HCEC 1CT (cell line): ENCODE measurements at regions not wholly inside any gene's neighbourhood (a gene's known extent, or its start where the extent isn't known, plus 50 kb on each side); places are given as distances from the start of the nearest gene placed in this dataset.
"Not testable (repeated sequence)": the region's sequence is repeated elsewhere in the genome, so short reads cannot be mapped to it uniquely, and the experiment has no call there.

Experiments used
- DNase-seq: peaks from one replicate; pipeline ENCODE4 v3.0.0-alpha.2; 2017

- DNase-seq: peak; percentile 14
Observed at GRCh38 chr9:100714372-100715099, 136.7 kb downstream of the CAVIN4 start.

GRCh38 chr9:100715100-100715380, 137.2 kb downstream of the CAVIN4 start:
- no peak for DNase-seq

- DNase-seq: no peak
Observed at GRCh38 chr9:100718717-100719116, 140.8 kb downstream of the CAVIN4 start.

- no peak for DNase-seq
Observed at GRCh38 chr9:100720922-100721321, 143.0 kb downstream of the CAVIN4 start.

GRCh38 chr9:100724886-100725285, 147.0 kb downstream of the CAVIN4 start:
- no peak for DNase-seq

- DNase-seq: no peak
Observed at GRCh38 chr9:100725371-100725770, 147.5 kb downstream of the CAVIN4 start.

GRCh38 chr9:100729336-100729895, 151.5 kb downstream of the CAVIN4 start:
- DNase-seq: no peak

GRCh38 chr9:100730086-100730485, 152.2 kb downstream of the CAVIN4 start:
- no peak for DNase-seq

GRCh38 chr9:100731038-100731556, 153.2 kb downstream of the CAVIN4 start:
- no peak for DNase-seq

- DNase-seq: no peak
Observed at GRCh38 chr9:100731557-100731956, 153.7 kb downstream of the CAVIN4 start.

- no peak for DNase-seq
Observed at GRCh38 chr9:100739208-100739607, 161.3 kb downstream of the CAVIN4 start.

GRCh38 chr9:100739666-100740065, 161.8 kb downstream of the CAVIN4 start:
- no peak for DNase-seq

GRCh38 chr9:100748930-100749329, 171.1 kb downstream of the CAVIN4 start:
- DNase-seq: not testable (repeated sequence)

GRCh38 chr9:100756217-100756616, 178.3 kb downstream of the CAVIN4 start:
- DNase-seq: no peak

- no peak for DNase-seq
Observed at GRCh38 chr9:100759215-100759614, 181.3 kb downstream of the CAVIN4 start.

- DNase-seq: no peak
Observed at GRCh38 chr9:100761276-100761802, 183.5 kb downstream of the CAVIN4 start.

GRCh38 chr9:100774326-100774725, 196.4 kb downstream of the CAVIN4 start:
- no peak for DNase-seq

GRCh38 chr9:100774962-100775361, 197.1 kb downstream of the CAVIN4 start:
- DNase-seq: no peak

GRCh38 chr9:100775912-100776311, 198.0 kb downstream of the CAVIN4 start:
- no peak for DNase-seq

- DNase-seq: no peak
Observed at GRCh38 chr9:100784755-100785154, 206.9 kb downstream of the CAVIN4 start.

GRCh38 chr9:100785946-100786345, 208.1 kb downstream of the CAVIN4 start:
- no peak for DNase-seq

GRCh38 chr9:100794738-100795269, 216.9 kb downstream of the CAVIN4 start:
- no peak for DNase-seq

GRCh38 chr9:100803956-100804355, 224.6 kb upstream of the PLPPR1 start:
- DNase-seq: no peak

- no peak for DNase-seq
Observed at GRCh38 chr9:100811643-100812042, 216.9 kb upstream of the PLPPR1 start.
